Activated CD4-positive, alpha-beta T cell treated with anti-CD3 and anti-CD28 coated beads for 4 hours (primary cell): ENCODE measurements at regions not wholly inside any gene's neighbourhood (a gene's known extent, or its start where the extent isn't known, plus 50 kb on each side); places are given as distances from the start of the nearest gene placed in this dataset.
A peak's percentile ranks its signal among the peaks of the same experiment; 100 is the strongest.

Source experiments
- DNase-seq, 2 donors: peaks; one replicate each; pipeline ENCODE4 v3.0.0-alpha.2; 2020

- no peak for DNase-seq
Observed at GRCh38 chr15:58329781-58330671, 101.8 kb upstream of the LIPC start.

- no peak for DNase-seq
Observed at GRCh38 chr15:58330741-58331559, 100.8 kb upstream of the LIPC start.

- DNase-seq = no peak
Observed at GRCh38 chr15:58331560-58331912, 100.3 kb upstream of the LIPC start.

GRCh38 chr15:58331913-58332675 is 99.7 kb upstream of the LIPC start:
- peak; percentile 79 to 81 for DNase-seq

GRCh38 chr15:58332676-58333400 is 99.0 kb upstream of the LIPC start:
- DNase-seq = no peak

- DNase-seq = no peak
Observed at GRCh38 chr15:58334803-58335202, 97.0 kb upstream of the LIPC start.

GRCh38 chr15:58336161-58336560 is 95.6 kb upstream of the LIPC start:
- no peak for DNase-seq

GRCh38 chr15:58340176-58340575 is 91.6 kb upstream of the LIPC start:
- no peak for DNase-seq

- DNase-seq = no peak
Observed at GRCh38 chr15:58342508-58342907, 89.3 kb upstream of the LIPC start.

- no peak for DNase-seq
Observed at GRCh38 chr15:58344213-58345070, 87.3 kb upstream of the LIPC start.

- DNase-seq = no peak
Observed at GRCh38 chr15:58346361-58346760, 85.4 kb upstream of the LIPC start.

GRCh38 chr15:58348095-58348812 is 83.5 kb upstream of the LIPC start:
- DNase-seq = no peak

GRCh38 chr15:58352026-58352929 is 79.5 kb upstream of the LIPC start:
- DNase-seq = no peak

- DNase-seq = no peak
Observed at GRCh38 chr15:58355382-58355971, 76.3 kb upstream of the LIPC start.

- DNase-seq = no peak
Observed at GRCh38 chr15:58355973-58356372, 75.8 kb upstream of the LIPC start.

GRCh38 chr15:58357529-58358476 is 74.0 kb upstream of the LIPC start:
- DNase-seq = peak; percentile 13 to 15

- DNase-seq = no peak
Observed at GRCh38 chr15:58360421-58361090, 71.2 kb upstream of the LIPC start.
